ENCODE measurements at regions not wholly inside any gene's neighbourhood (a gene's known extent, or its start where the extent isn't known, plus 50 kb on each side); places are given as distances from the start of the nearest gene placed in this dataset.

DNA sequence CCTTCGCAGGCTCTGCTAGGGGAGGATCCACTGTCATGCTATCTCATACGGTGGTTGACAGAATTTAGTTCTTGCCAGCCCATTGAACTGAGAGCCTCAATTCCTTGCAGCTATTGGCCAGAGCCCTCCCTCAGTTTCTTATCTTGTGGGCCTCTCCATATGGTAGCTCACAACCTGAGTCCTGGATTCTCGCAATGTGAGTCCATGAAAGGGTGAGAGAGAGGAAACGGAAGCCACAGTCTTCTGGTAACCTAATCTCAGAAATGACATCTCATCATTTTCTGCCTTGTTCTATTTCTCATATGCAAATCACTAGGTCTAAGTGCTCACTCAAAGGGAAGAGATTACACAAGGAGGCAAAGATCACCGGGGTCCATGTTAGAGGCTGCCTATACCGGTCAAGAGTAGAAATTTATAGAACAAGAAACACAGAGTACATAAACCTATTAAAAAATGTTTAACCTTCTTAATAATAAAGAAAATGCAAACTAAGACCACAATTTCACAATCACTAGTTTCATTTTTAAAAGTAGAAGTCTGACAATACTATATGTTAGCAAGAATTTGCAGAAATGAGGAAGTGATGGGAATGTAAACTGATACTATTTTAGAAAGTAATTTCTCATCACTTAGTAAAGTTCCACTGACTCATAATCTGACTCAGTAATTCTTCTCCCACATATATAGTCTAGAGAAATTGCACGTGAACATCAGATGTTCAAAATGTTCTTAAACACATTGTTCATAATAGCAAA is 378.4 kb upstream of the AGTR1 start:
- Mint-ChIP-seq H3K4me3 (no peak overlapping the region), H3K36me3 (ENCODE audit: low read depth) (no peaks in the 10 kb centered on the region), H3K9me3 (peaks cover 10% of the 10 kb centered on the region), H3K4me1 (peaks cover 3% of the 10 kb centered on the region), H3K27ac (peak overlapping the region; percentile 13), H3K27me3 (no peaks in the 10 kb centered on the region)
- DNase-seq, result no peak
- intact Hi-C loops (cut with micrococcal nuclease), result loop anchor here (1.0 to 10.0 kb wide), 2 partner anchors 21 to 625 kb away; no protein-coding TSS in a partner anchor

- Mint-ChIP-seq H3K36me3 (ENCODE audit: low read depth) (no peaks in the 10 kb centered on the region), H3K4me1 (peaks cover 3% of the 10 kb centered on the region), H3K4me3 (no peak overlapping the region), H3K27me3 (no peaks in the 10 kb centered on the region), H3K27ac (no peak overlapping the region), H3K9me3 (peaks cover 8% of the 10 kb centered on the region)
- no peak for DNase-seq
- intact Hi-C loops (cut with micrococcal nuclease), result loop anchor here (1.0 to 10.0 kb wide), 2 partner anchors 22 to 625 kb away; no protein-coding TSS in a partner anchor
Observed at GRCh38 chr3:148319960-148320359, 377.7 kb upstream of the AGTR1 start.

- no peaks in the 10 kb centered on the region for H3K4me1 Mint-ChIP-seq
Observed at GRCh38 chr3:148329481-148330235, 368.0 kb upstream of the AGTR1 start.

DNA sequence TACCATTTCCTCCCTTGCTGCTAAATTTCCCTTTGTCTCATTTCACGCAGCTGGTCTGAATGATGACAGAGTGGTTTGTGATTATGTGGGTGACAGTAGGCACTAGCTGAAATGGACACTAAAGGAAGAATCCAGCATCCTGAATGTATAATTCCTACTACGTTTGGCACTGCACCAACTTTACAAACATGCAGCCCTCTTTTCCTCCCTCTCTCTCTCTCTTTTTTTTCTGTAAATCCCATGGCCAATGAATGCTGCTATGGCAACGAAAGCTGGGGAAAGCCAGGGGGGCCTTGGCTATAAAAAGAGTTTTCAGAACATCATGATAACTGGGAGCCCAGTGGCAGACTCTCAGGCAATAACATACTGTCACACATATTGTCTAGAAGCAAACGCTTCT is 367.2 kb upstream of the AGTR1 start:
- Mint-ChIP-seq H3K9me3 (no peaks in the 10 kb centered on the region), H3K36me3 (ENCODE audit: low read depth) (no peaks in the 10 kb centered on the region), H3K27me3 (no peaks in the 10 kb centered on the region), H3K27ac (no peak overlapping the region), H3K4me1 (no peaks in the 10 kb centered on the region), H3K4me3 (no peak overlapping the region)
- intact Hi-C loops (cut with micrococcal nuclease), result no loop called here
- no peak for DNase-seq

More at GRCh38 chr3:148329481-148330235, 368.0 kb upstream of the AGTR1 start:
- no peaks in the 10 kb centered on the region for H3K36me3 Mint-ChIP-seq (ENCODE audit: low read depth)
- H3K9me3 Mint-ChIP-seq, result no peaks in the 10 kb centered on the region
- no peak overlapping the region for H3K4me3 Mint-ChIP-seq
- H3K27me3 Mint-ChIP-seq, result no peaks in the 10 kb centered on the region
- no peak overlapping the region for H3K27ac Mint-ChIP-seq
- DNase-seq, result no peak
- intact Hi-C loops (cut with micrococcal nuclease), result no loop called here

DNA sequence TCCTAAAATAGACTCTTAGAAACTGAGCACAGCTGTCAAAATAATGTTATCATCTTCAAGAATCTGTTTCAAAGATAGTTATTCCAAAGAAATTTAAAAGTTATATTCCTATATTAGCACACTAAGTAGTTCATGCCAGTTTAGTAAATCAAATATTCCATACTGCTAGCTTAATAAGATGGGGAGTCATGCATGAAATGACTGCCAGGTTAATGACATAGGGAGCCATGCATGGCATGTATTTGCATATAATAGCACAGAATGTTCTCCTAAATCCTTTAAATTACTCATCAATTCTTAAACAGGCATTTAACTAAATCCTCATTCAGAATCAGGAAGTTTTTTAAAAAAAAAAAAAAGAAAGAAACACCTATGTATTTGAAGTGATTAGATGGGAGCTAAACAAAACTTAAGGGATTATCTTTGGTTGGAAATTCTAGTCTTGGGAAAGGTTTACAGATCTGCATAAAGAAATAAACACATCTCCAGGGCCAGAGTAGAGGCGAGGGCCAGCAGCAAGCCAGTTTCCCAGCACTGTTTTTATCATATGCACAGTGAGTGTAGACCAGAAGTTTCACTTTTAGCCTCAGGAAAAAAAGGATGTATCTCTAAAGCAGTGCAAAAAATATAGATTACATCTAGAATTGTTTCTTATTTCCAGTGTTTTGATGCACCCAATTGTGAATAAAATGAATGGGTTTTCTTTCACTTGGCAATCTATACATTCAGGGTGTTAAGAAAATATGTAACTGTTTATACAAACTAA is 366.4 kb upstream of the AGTR1 start:
- Mint-ChIP-seq H3K9me3 (no peaks in the 10 kb centered on the region), H3K4me1 (no peaks in the 10 kb centered on the region), H3K36me3 (ENCODE audit: low read depth) (no peaks in the 10 kb centered on the region), H3K27me3 (no peaks in the 10 kb centered on the region), H3K4me3 (no peak overlapping the region), H3K27ac (no peak overlapping the region)
- no peak for DNase-seq
- intact Hi-C loops (cut with micrococcal nuclease), result no loop called here

GRCh38 chr3:148332509-148332908 is 365.2 kb upstream of the AGTR1 start:
- H3K4me1 Mint-ChIP-seq, result no peaks in the 10 kb centered on the region
- intact Hi-C loops (cut with micrococcal nuclease), result no loop called here
- no peaks in the 10 kb centered on the region for H3K9me3 Mint-ChIP-seq
- no peak for DNase-seq
- no peak overlapping the region for H3K4me3 Mint-ChIP-seq
- no peaks in the 10 kb centered on the region for H3K27me3 Mint-ChIP-seq
- no peak overlapping the region for H3K27ac Mint-ChIP-seq
- no peaks in the 10 kb centered on the region for H3K36me3 Mint-ChIP-seq (ENCODE audit: low read depth)

DNA sequence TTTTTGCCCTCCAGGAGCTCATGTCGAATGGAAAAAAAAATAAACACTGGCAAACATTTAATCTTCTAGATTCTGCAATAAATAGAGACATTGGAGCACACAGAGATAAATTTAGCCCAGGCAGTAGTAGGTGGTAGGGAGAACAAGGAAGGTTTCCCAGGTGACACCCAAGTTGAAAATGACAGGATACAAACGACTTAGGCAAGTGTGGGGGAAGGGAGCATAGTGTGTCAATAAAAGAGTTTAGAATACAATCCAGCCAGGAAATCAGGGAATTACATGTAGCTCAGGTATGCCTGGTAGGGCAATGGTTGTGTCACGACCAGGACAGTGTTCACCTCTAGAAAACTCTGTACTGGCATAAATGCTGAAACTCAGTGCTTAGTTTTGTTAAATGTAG is 364.6 kb upstream of the AGTR1 start:
- Mint-ChIP-seq H3K4me1 (no peaks in the 10 kb centered on the region), H3K36me3 (ENCODE audit: low read depth) (no peaks in the 10 kb centered on the region), H3K27me3 (no peaks in the 10 kb centered on the region), H3K4me3 (no peak overlapping the region), H3K9me3 (no peaks in the 10 kb centered on the region), H3K27ac (no peak overlapping the region)
- no peak for DNase-seq
- intact Hi-C loops (cut with micrococcal nuclease), result no loop called here

GRCh38 chr3:148335612-148336011 is 362.1 kb upstream of the AGTR1 start:
- Mint-ChIP-seq H3K4me3 (no peak overlapping the region), H3K9me3 (no peaks in the 10 kb centered on the region), H3K27ac (no peak overlapping the region), H3K36me3 (ENCODE audit: low read depth) (no peaks in the 10 kb centered on the region), H3K4me1 (no peaks in the 10 kb centered on the region), H3K27me3 (no peaks in the 10 kb centered on the region)
- no peak for DNase-seq
- intact Hi-C loops (cut with micrococcal nuclease), result no loop called here

GRCh38 chr3:148343416-148343815 is 354.3 kb upstream of the AGTR1 start:
- Mint-ChIP-seq H3K9me3 (no peaks in the 10 kb centered on the region), H3K27me3 (no peaks in the 10 kb centered on the region), H3K36me3 (ENCODE audit: low read depth) (no peaks in the 10 kb centered on the region), H3K4me3 (no peak overlapping the region), H3K27ac (no peak overlapping the region), H3K4me1 (no peaks in the 10 kb centered on the region)
- no peak for DNase-seq
- intact Hi-C loops (cut with micrococcal nuclease), result no loop called here

- intact Hi-C loops (cut with micrococcal nuclease), result no loop called here
- no peak overlapping the region for H3K27ac Mint-ChIP-seq
- H3K27me3 Mint-ChIP-seq, result no peaks in the 10 kb centered on the region
- H3K36me3 Mint-ChIP-seq (ENCODE audit: low read depth), result no peaks in the 10 kb centered on the region
- no peaks in the 10 kb centered on the region for H3K9me3 Mint-ChIP-seq
- no peak overlapping the region for H3K4me3 Mint-ChIP-seq
- no peaks in the 10 kb centered on the region for H3K4me1 Mint-ChIP-seq
- no peak for DNase-seq
Observed at GRCh38 chr3:148344521-148344920, 353.2 kb upstream of the AGTR1 start.

DNA sequence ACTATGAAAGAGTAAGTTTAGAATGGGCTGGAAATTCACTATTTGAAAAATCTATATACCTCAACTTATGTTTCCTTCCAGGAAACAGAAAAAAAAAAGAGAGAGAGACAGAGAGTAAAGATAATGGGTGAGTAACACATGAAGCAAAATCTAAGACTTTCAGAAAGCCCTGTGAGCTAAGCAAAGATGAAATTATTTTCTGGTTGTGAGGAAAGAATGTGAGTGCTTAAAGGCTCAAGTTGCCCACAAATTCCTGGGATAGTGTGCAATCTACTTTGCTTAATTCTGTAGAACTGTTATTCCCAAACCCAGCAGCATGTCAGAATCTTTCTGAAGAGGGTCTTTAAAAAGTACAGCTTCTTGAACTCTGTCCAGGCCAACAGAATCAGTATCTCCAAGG is 337.7 kb upstream of the AGTR1 start:
- no peak for DNase-seq
- Mint-ChIP-seq H3K4me3 (no peak overlapping the region), H3K36me3 (ENCODE audit: low read depth) (no peaks in the 10 kb centered on the region), H3K4me1 (no peaks in the 10 kb centered on the region), H3K27ac (no peak overlapping the region), H3K9me3 (peaks cover 3% of the 10 kb centered on the region), H3K27me3 (no peaks in the 10 kb centered on the region)
- intact Hi-C loops (cut with micrococcal nuclease), result no loop called here

DNA sequence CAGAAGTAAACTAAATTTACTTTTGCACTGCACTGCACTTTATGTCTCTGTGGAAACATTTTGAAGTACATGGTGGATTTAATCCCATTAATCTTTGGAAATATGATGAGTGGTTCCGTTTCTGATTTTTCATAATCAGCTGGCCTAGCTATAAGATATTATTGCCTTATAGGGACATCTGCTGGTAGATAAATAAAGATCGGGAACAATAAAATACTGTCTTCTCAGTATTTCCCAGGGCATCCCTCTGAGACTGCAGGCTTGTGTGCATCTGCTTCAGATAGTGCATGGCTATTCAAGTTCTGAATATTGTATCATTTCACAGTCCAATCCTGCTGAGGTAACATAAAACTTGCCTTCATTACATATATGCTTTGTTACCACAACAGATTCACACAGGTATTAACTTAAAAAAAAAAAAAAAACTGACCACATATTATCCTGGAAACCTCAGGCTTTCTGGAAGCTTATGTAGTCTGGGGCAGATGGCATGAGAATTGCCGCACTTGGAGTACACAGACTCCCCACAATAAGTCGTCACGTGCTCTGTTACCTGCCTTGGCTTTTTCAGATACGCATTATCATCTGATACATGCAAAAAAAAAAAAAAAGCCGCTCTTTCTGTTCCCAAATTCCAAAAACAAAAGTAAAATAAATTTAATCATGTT is 330.8 kb upstream of the AGTR1 start:
- H3K36me3 Mint-ChIP-seq (ENCODE audit: low read depth), result no peaks in the 10 kb centered on the region
- H3K27ac Mint-ChIP-seq, result no peak overlapping the region
- H3K4me1 Mint-ChIP-seq, result no peaks in the 10 kb centered on the region
- DNase-seq, result no peak
- no peaks in the 10 kb centered on the region for H3K27me3 Mint-ChIP-seq
- H3K9me3 Mint-ChIP-seq, result peaks cover 3% of the 10 kb centered on the region
- H3K4me3 Mint-ChIP-seq, result no peak overlapping the region
- intact Hi-C loops (cut with micrococcal nuclease), result no loop called here

DNA sequence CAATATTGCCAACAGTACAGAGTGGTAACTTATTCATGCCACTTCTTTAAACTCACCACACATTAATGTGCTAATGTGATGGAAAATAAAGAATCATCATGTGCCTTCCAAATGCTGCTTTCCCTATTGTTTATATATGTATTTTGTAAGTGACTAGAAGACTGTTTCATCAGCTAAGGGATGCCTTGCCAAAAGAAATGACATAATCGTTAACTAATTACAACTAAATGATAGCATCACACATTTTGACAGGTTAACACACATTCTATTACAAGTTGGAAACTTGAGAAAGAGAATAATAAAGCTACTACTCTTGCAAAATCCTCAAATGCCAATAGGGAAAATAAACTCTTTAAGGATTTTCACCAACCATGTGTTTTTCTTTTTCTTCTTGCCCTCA is 329.9 kb upstream of the AGTR1 start:
- Mint-ChIP-seq H3K4me1 (no peaks in the 10 kb centered on the region), H3K36me3 (ENCODE audit: low read depth) (no peaks in the 10 kb centered on the region), H3K27me3 (no peaks in the 10 kb centered on the region), H3K4me3 (no peak overlapping the region), H3K9me3 (no peaks in the 10 kb centered on the region), H3K27ac (no peak overlapping the region)
- DNase-seq, result no peak
- intact Hi-C loops (cut with micrococcal nuclease), result no loop called here
